GM12878 (cell line): ENCODE measurements at regions not wholly inside any gene's neighbourhood (a gene's known extent, or its start where the extent isn't known, plus 50 kb on each side); places are given as distances from the start of the nearest gene placed in this dataset.

Source experiments
- ATAC-seq: fragments of 200-7000 bp; cut with Tn5 transposase; 3 replicates; pipeline ENCODE4 v1.9.1; 2020; ENCODE audit warnings: mild to moderate bottlenecking, moderate library complexity
- BruUV-seq: library from RNA; stranded (reverse); fragments of 400-500 nt; replicated peaks from 2 replicates; lab custom pipeline; 2021; lab: Mats Ljungman, UMichigan
- CTCF ChIA-PET: fragments of 300-600 bp; sonication (Branson Sonifier 250); formaldehyde crosslinking; extraction: SDS; loops from one replicate; lab custom pipeline; 2021; ENCODE audit warnings: inconsistent platforms; lab: Yijun Ruan, JAX
- POLR2A ChIA-PET: fragments of 350-600 bp; formaldehyde crosslinking; extraction: SDS; loops from one replicate; lab custom pipeline; 2021; ENCODE audit warnings: inconsistent platforms; lab: Charles Lee
- RAD21 ChIA-PET: fragments of 300-600 bp; sonication (Branson Sonifier 250); formaldehyde crosslinking; loops from one replicate; lab custom pipeline; 2023; ENCODE audit warnings: antibody characterized with exemption; ENCODE audit not compliant: unreplicated experiment; lab: Charles Lee
- SMC1A ChIA-PET: fragments of 300-600 bp; sonication (Branson Sonifier 250); formaldehyde crosslinking; loops from one replicate; lab custom pipeline; 2023; ENCODE audit not compliant: unreplicated experiment, uncharacterized antibody; lab: Charles Lee
- DNase-seq: peaks from one replicate; pipeline ENCODE4 v3.0.0-alpha.2; 2011; ENCODE audit warnings: low read depth, low spot score
- FAIRE-seq: peaks from 3 replicates; lab custom pipeline; 2011; peaks lifted over from hg19 to GRCh38; lab: Jason Lieb, UNC
- H2AFZ ChIP-seq: 2 replicates; pipeline ENCODE4 v1.6.0; 2011; ENCODE audit warnings: low read depth, low read length, control low read depth; ENCODE audit not compliant: control insufficient read depth
- H3K27ac ChIP-seq: 2 replicates; pipeline ENCODE4 v1.5.1; 2011; ENCODE audit warnings: control low read depth; ENCODE audit not compliant: control insufficient read depth, insufficient read depth
- H3K27me3 ChIP-seq, 2 experiments: replicated peaks in 1 of 2; 2 replicates each; pipeline versions ENCODE4 v1.6.0 to v1.6.1; 2011; ENCODE audit warnings: low read length in 1 of 2; ENCODE audit not compliant: control insufficient read depth in 2 of 2, insufficient read depth in 2 of 2
- H3K36me3 ChIP-seq, 2 experiments: 2 replicates each; pipeline ENCODE4 v1.5.1; 2011; ENCODE audit warnings: low read length in 1 of 2; ENCODE audit not compliant: control insufficient read depth in 2 of 2, insufficient read depth in 2 of 2
- H3K4me1 ChIP-seq: 2 replicates; pipeline ENCODE4 v1.6.1; 2011; ENCODE audit warnings: mild to moderate bottlenecking, low read length, moderate library complexity, mixed read lengths; ENCODE audit not compliant: control insufficient read depth, insufficient read depth
- H3K4me2 ChIP-seq: 2 replicates; pipeline ENCODE4 v1.6.0; 2011; ENCODE audit warnings: control low read depth; ENCODE audit not compliant: control insufficient read depth, insufficient read depth
- H3K4me3 ChIP-seq: fragments of 200-600 bp; sonication (generic); 2 replicates; pipeline ENCODE4 v1.5.1; 2016
- H3K79me2 ChIP-seq: 2 replicates; pipeline ENCODE4 v1.6.0; 2011; ENCODE audit warnings: low read length; ENCODE audit not compliant: control insufficient read depth, insufficient read depth
- H3K9ac ChIP-seq: 2 replicates; pipeline ENCODE4 v1.8.0; 2011; ENCODE audit warnings: low read length, control low read depth, mixed read lengths; ENCODE audit not compliant: control insufficient read depth, insufficient read depth
- H3K9me3 ChIP-seq: replicated peaks from 3 replicates; pipeline ENCODE4 v1.5.1; 2011; ENCODE audit warnings: mild to moderate bottlenecking, low read length; ENCODE audit not compliant: control insufficient read depth, insufficient read depth
- H4K20me1 ChIP-seq: 2 replicates; pipeline ENCODE4 v1.6.0; 2011; ENCODE audit not compliant: control insufficient read depth, insufficient read depth
- WGBS: methylation state at CpG from one replicate; pipeline ENCODE4 v1.1.6; 2016; ENCODE audit warnings: low lambda C conversion rate; ENCODE audit not compliant: insufficient replicate concordance, insufficient coverage; ENCODE audit errors: missing lambda C conversion rate; 5-methylcytosine and 5-hydroxymethylcytosine counted together
- in situ Hi-C: fragments of 300-500 bp; cut with MboI; formaldehyde crosslinking; loops from 9 replicates; pipeline ENCODE4 v1.14.3; 2018; ENCODE audit warnings: mixed read lengths
- intact Hi-C: fragments of 100-400 bp; cut with micrococcal nuclease; formaldehyde crosslinking; loops from one replicate; pipeline ENCODE4 v1.14.2; 2022; ENCODE audit not compliant: unreplicated experiment
- TF ChIP-seq, protein P1 (sequence below): fragments of 450-650 bp; IDR thresholded peaks from 2 replicates; pipeline ENCODE4 v1.6.1; 2017; ENCODE audit warnings: mild to moderate bottlenecking, moderate library complexity

DNA sequence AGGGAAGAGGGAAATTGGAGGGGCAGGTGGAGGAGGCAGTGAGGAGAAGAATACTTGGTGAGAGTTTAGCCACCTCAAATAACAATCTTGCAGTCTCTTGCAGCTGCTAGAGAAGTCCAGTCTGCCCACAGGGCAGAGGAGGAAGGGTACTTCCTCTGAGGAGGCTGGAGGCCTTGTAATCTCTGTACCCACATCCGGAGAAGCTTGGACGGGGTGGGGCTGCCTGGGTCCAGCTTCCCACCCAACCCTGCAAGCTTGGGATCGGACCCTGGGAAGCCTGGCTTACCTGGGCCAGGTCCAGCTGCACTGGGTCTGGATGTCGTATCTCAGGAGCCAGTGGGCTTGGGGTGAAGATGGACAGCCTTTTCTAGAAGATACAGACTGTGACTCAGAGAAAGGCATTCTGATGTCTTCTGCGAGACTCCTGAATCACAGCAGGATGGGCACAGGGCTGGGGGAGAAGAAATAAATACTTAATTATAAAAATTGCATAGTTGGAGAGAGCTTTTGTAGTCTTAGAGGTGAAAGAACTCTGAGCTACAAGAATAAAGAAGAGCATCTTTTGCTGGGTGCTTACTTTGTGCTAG is 111.8 kb upstream of the JUN start:
- Histone ChIP-seq H3K9ac (no peak overlapping the region), H3K27ac (no peak overlapping the region), H4K20me1 (no peaks in the 10 kb centered on the region), H3K4me3 (no peak overlapping the region), H3K9me3 (no peaks in the 10 kb centered on the region), H3K4me2 (no peak overlapping the region), H3K36me3 (no peaks in the 10 kb centered on the region), H3K79me2 (no peaks in the 10 kb centered on the region), H3K27me3 (no peaks in the 10 kb centered on the region; a peak in 1 of 4 replicates), H3K4me1 (no peaks in the 10 kb centered on the region), H2AFZ (no peak overlapping the region)
- FAIRE-seq (no peak), ATAC-seq (peak; percentile 60), DNase-seq (no peak)
- SMC1A ChIA-PET: interaction anchor here (1.5 kb wide), 1 partner anchor 13 kb away, joined by 4 read pairs; no protein-coding TSS in a partner anchor
- CTCF ChIA-PET: interaction anchor here (1.4 kb wide), 1 partner anchor 15 kb away, joined by 3 read pairs; no protein-coding TSS in a partner anchor
- BruUV-seq: no TSS peak
- intact Hi-C loops: loop anchor here (5.0 kb wide), 1 partner anchor 402 kb away; the partner anchor contains the start of gene FGGY
- RAD21 ChIA-PET: interaction anchor here (1.2 kb wide), 1 partner anchor 863 kb away, joined by 4 read pairs; no protein-coding TSS in a partner anchor
- 59% methylated on average over 5 of the region's 5 CpGs for WGBS
- TF ChIP-seq, protein P1, sequence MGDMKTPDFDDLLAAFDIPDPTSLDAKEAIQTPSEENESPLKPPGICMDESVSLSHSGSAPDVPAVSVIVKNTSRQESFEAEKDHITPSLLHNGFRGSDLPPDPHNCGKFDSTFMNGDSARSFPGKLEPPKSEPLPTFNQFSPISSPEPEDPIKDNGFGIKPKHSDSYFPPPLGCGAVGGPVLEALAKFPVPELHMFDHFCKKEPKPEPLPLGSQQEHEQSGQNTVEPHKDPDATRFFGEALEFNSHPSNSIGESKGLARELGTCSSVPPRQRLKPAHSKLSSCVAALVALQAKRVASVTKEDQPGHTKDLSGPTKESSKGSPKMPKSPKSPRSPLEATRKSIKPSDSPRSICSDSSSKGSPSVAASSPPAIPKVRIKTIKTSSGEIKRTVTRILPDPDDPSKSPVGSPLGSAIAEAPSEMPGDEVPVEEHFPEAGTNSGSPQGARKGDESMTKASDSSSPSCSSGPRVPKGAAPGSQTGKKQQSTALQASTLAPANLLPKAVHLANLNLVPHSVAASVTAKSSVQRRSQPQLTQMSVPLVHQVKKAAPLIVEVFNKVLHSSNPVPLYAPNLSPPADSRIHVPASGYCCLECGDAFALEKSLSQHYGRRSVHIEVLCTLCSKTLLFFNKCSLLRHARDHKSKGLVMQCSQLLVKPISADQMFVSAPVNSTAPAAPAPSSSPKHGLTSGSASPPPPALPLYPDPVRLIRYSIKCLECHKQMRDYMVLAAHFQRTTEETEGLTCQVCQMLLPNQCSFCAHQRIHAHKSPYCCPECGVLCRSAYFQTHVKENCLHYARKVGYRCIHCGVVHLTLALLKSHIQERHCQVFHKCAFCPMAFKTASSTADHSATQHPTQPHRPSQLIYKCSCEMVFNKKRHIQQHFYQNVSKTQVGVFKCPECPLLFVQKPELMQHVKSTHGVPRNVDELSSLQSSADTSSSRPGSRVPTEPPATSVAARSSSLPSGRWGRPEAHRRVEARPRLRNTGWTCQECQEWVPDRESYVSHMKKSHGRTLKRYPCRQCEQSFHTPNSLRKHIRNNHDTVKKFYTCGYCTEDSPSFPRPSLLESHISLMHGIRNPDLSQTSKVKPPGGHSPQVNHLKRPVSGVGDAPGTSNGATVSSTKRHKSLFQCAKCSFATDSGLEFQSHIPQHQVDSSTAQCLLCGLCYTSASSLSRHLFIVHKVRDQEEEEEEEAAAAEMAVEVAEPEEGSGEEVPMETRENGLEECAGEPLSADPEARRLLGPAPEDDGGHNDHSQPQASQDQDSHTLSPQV: no peak
- POLR2A ChIA-PET: no interaction called here
- in situ Hi-C loops: no loop called here
